ENCODE measurements at regions not wholly inside any gene's neighbourhood (a gene's known extent, or its start where the extent isn't known, plus 50 kb on each side); places are given as distances from the start of the nearest gene placed in this dataset.

- peaks cover 8% of the 10 kb centered on the region for H3K9me3 Mint-ChIP-seq
- CTCF ChIA-PET, result interaction anchor here (1.6 kb wide), 1 partner anchor 64 kb away, joined by 4 read pairs; no protein-coding TSS in a partner anchor
- H3K27ac Mint-ChIP-seq, result no peak overlapping the region
- DNase-seq (ENCODE audit: low spot score) (no peak), ATAC-seq (no peak)
- no peaks in the 10 kb centered on the region; the same call in 1 of the 2 replicates for H3K4me1 Mint-ChIP-seq
- no peaks in the 10 kb centered on the region for H3K36me3 Mint-ChIP-seq
- no peaks in the 10 kb centered on the region for H3K27me3 Mint-ChIP-seq (ENCODE audit: low read depth)
- TF ChIP-seq IRF1 (CRISPR knock-in tag; IDR thresholded peaks at IDR 0.05) (no peak), ZNF396 (CRISPR knock-in tag; IDR thresholded peaks at IDR 0.05; ENCODE audit: borderline replicate concordance) (no peak), TP53 (CRISPR knock-in tag; IDR thresholded peaks at IDR 0.05) (no peak), PRRX2 (CRISPR knock-in tag; IDR thresholded peaks at IDR 0.05) (no peak), ZNF671 (CRISPR knock-in tag; IDR thresholded peaks at IDR 0.05) (no peak), GABPB1 (CRISPR knock-in tag; IDR thresholded peaks at IDR 0.05) (no peak), ZNF219 (CRISPR knock-in tag; IDR thresholded peaks at IDR 0.05; ENCODE audit: borderline replicate concordance) (no peak), MAX (CRISPR knock-in tag; IDR thresholded peaks at IDR 0.05) (no peak), SMAD3 (CRISPR knock-in tag; IDR thresholded peaks at IDR 0.05; ENCODE audit: borderline replicate concordance) (no peak), GRHL2 (CRISPR knock-in tag; IDR thresholded peaks at IDR 0.05; ENCODE audit: insufficient replicate concordance, severe bottlenecking) (no peak), ERG (CRISPR knock-in tag; IDR thresholded peaks at IDR 0.05) (no peak), TEAD1 (CRISPR knock-in tag; IDR thresholded peaks at IDR 0.05) (no peak), ATF6 (CRISPR knock-in tag; IDR thresholded peaks at IDR 0.05) (no peak), MXD4 (CRISPR knock-in tag; IDR thresholded peaks at IDR 0.05; ENCODE audit: borderline replicate concordance) (no peak), ATF1 (CRISPR knock-in tag; IDR thresholded peaks at IDR 0.05) (no peak), EMX1 (CRISPR knock-in tag; IDR thresholded peaks at IDR 0.05) (no peak), E2F4 (CRISPR knock-in tag; IDR thresholded peaks at IDR 0.05; ENCODE audit: borderline replicate concordance, low read depth) (no peak), ZNF138 (CRISPR knock-in tag; conservative IDR thresholded peaks at IDR 0.05) (no peak)
- no peak overlapping the region for H3K4me3 Mint-ChIP-seq
- POLR2A ChIA-PET, result no interaction called here
Observed at GRCh38 chr14:104278214-104278534, 139.8 kb downstream of the KIF26A start.

GRCh38 chr14:104280085-104280901 is 141.9 kb downstream of the KIF26A start:
- Mint-ChIP-seq H3K27ac (no peak overlapping the region), H3K4me3 (no peak overlapping the region), H3K9me3 (peaks cover 4% of the 10 kb centered on the region), H3K27me3 (ENCODE audit: low read depth) (no peaks in the 10 kb centered on the region), H3K4me1 (peaks cover 2% of the 10 kb centered on the region; the same call in 1 of the 2 replicates), H3K36me3 (no peaks in the 10 kb centered on the region)
- ChIA-PET POLR2A (no interaction called here), CTCF (interaction anchor here (0.5 kb wide), 1 partner anchor 119 kb away, joined by 3 read pairs; no protein-coding TSS in a partner anchor)
- no peak for ATAC-seq
- no peak for DNase-seq (ENCODE audit: low spot score)
- TF ChIP-seq FOXP1 (CRISPR knock-in tag; IDR thresholded peaks at IDR 0.05; ENCODE audit: borderline replicate concordance) (no peak), OVOL2 (CRISPR knock-in tag; IDR thresholded peaks at IDR 0.05; ENCODE audit: borderline replicate concordance) (no peak), NR2C2 (CRISPR knock-in tag; IDR thresholded peaks at IDR 0.05) (no peak), NFATC4 (CRISPR knock-in tag; IDR thresholded peaks at IDR 0.05) (no peak), SMAD3 (CRISPR knock-in tag; IDR thresholded peaks at IDR 0.05; ENCODE audit: borderline replicate concordance) (no peak)

All from WTC11 (cell line).